ENCODE measurements at regions not wholly inside any gene's neighbourhood (a gene's known extent, or its start where the extent isn't known, plus 50 kb on each side); places are given as distances from the start of the nearest gene placed in this dataset.
"Not testable (repeated sequence)": the region's sequence is repeated elsewhere in the genome, so short reads cannot be mapped to it uniquely, and the experiment has no call there.

DNA sequence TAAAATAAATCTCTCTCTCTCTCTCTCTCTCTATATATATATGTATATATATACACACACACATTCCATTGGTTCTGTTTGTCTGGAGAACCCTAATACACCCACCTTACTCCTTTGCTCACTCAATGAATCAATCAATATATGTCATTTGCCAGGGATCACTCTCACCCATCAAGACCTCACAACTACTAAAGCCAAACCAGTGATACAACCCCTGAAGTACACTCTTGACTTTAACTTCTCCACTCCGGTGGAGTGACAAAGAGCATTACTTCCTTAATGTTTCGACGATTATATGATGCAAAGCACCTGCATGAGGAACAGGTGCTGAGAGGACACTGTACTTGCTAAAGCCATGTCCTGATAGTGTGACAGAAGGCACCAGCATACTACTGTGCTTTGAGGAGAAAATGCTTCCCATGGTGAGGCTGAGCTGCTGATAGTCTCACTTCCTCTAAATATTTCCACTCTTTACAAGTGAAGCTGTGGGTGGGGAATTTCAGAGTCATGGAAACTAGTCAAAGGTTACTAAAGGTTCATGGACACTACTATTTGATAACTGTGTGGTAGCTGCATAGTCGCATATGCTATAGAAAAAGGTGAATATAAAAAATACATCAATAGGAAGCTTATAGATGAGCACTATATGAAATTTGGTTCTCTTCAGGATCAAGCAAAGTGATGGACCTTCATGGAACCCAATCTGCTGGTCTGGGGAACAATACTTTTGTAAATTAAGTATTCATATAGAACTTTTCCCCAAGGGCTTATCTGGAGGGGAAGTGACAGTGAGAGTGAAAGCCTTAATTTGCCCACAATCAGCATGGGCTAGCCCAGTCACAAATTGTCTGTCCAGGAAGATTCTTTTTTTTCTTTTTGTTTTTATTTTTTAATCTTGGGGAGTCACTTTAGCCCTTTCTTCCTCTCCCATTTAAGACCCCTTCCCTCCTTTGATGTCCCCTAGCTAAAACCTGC is 141.9 kb upstream of the NEDD9 start:
- DNase-seq (ENCODE audit: extremely low read depth in 1 of 11, low read depth in 9 of 11, low spot score in 4 of 11) = no peak

DNA sequence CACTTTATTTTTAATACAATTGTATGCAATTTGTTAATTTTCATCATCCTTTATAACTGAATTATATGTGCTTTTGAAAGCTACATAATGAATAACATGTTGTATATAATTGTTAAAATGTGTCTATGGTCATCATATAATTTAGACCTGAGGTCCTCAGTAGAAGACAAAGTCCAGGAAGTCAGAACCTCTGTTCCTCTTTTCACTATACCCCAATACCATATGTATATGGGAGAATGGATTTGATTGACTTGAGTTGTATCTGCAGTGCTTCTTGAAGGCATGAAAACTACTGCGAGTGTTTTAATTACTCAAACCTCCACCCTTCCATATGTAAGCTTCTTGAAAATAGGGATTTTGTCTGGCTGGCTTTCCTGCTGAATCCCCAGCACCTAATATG is 140.7 kb upstream of the NEDD9 start:
- no peak for DNase-seq (ENCODE audit: extremely low read depth in 1 of 11, low read depth in 9 of 11, low spot score in 4 of 11)

DNA sequence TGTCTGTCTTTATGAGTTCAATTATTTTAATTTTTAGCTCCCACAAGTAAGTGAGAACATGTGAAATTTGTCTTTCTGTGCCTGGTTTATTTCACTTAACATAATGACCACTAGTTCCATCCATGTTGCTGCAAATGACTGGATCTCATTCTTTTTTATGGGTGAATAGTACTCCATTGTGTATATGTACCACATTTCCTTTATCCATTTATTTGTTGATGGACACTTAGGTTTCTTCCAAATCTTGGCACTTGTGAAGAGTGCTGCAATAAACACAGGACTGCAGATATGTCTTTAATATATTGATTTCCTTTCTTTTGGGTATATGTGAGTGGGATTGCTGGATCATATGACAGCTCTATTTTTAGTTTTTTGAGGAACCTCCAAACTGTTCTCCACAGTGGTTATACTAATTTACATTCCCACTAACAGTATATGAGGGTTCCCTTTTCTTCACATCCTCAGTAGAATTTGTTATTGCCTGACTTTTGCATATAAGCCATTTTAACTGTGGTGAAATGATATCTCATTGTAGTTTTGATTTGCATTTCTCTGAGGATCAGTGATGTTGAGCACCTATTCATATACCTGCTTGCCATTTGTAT is 139.8 kb upstream of the NEDD9 start:
- DNase-seq (ENCODE audit: extremely low read depth in 1 of 11, low read depth in 9 of 11, low spot score in 4 of 11) = not testable (repeated sequence)

DNA sequence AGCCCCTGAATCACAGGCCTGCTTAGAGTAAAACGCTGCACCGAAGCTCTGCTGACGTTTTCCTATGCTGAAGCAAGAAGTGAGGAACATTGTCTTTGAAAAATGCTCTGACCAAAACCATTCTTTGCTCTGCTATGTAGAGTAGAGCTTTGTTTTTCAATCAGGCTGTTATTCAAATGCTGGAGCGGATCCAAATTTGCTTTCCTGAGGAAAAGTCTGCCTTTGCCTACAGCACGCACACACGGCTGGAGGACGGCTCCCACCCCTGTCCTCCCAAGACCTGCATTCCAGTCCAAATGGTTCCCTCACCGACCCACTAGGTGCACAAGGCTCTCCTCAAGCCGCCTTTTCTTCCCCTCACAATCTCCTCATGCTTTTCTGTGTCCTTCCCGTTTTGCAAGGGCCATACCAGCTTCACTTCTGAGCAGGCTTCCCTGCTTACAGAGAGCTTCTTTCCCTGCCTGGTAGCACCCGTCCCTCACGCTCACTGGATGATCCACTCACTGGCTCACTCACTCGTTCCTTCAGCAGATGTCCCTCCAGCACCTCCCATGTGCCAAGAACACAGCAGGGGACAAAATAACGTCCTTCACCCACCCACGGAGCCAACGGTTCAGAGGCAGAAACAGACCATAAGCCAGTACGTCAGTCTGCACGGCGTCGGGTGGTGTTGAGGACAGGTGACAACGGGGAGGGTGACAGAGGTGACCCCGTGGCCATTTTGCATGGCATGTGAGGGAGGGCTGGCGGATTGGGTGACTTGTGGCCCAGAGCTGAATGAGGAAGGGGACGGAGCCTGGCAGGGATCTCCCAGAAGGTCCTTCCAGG is 137.9 kb upstream of the NEDD9 start:
- no peak for DNase-seq (ENCODE audit: extremely low read depth in 1 of 11, low read depth in 9 of 11, low spot score in 4 of 11)

DNA sequence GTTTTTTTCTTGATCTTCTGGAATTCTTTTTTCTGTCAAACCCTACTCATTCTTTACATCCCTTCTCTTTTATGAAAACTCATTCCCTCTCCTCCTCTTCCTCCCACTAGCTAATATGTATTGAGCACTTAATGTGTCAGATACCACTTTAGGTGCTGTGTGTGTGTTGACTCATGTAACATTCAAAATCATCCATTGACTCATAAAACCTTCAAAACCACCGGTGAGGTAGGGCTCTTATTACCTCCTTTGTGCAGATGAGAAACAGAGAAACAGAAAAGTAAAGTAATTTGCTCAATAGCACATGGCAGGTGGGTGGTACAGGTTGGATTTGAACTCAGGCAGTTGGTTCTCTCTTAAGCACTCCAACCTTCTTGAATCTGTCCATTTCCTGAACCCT is 136.3 kb upstream of the NEDD9 start:
- DNase-seq (ENCODE audit: extremely low read depth in 1 of 11, low read depth in 9 of 11, low spot score in 4 of 11) = no peak

DNA sequence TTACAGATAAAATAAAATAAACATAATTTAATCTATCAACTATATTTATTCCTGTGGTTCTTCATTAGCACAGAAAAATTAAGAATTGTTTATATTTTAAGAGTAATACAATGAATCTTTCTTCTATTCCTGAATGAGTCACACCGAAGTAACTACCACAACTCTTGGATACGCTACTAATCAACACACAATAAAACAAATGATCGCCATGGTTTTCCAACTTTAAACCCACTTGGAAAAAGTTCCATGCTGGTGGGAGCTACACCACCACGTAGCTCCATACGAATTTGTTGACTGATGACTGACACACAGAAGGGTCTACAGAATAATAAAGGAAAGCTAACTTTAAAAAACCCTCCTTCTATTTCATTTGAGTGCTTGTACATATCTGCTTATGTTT is 135.8 kb upstream of the NEDD9 start:
- DNase-seq (ENCODE audit: extremely low read depth in 1 of 11, low read depth in 9 of 11, low spot score in 4 of 11) = no peak

DNA sequence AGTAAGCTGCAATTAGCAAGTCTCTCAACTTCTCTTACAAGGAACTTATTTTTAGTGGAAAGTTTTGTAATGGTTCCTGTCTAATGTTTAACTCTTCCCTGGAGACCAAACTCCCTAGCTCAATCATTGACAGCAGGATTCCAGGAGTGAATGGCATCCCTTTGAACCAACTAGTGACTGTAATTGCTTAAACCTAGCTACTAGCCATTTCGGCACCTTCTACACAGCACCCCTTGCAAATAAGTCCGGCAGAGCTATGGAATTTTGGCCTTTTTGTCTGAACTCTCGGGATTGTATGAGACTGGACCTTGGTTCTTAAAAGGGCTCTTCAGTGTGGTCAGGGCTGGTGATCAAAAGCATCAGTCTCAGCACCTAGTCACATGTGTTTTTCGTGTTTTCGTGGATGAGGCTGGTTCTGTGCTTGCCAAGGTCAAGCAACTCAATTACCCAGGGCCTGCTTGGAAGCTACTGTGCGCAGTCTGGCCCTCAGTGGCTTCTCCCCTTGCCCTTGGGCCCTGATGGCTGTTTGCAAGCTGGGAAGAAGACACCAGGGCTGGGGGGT is 135.3 kb upstream of the NEDD9 start:
- DNase-seq (ENCODE audit: extremely low read depth in 1 of 11, low read depth in 9 of 11, low spot score in 4 of 11) = peak in 5 of 11 donors; percentile 50 to 85 (median 80)

DNA sequence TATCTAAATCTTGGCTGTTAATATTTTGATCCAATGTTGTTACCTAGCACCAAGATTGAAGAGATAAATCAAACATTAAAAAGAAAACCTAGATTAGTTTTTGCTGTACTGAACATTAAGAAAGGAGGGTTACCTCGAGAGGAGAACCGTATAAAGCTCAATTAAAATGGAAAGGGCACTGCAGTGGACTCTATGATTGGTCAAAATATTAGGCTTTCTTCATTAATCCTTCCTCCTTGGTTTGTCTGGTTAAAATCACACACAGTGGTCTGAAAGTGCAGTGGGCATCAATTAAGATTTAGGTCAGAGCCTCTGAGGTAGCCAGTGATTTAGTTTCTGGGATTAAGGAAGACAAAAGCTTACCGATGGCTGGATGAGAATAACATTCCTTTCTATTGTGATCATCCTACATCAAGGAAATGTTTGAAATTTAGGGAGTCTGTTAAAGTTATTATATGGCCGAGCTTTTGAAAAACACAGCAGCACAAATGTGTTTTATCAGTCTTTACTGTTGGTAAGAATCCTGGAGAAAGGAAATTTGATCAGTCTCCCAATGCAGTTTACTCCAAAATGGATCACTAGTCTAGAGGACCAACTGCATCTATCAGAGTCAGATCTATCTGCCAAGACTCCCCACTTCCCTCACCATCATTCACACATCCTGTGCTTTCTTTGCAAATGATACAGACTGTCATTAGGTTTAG is 134.6 kb upstream of the NEDD9 start:
- DNase-seq (ENCODE audit: extremely low read depth in 1 of 11, low read depth in 9 of 11, low spot score in 4 of 11) = no peak

DNA sequence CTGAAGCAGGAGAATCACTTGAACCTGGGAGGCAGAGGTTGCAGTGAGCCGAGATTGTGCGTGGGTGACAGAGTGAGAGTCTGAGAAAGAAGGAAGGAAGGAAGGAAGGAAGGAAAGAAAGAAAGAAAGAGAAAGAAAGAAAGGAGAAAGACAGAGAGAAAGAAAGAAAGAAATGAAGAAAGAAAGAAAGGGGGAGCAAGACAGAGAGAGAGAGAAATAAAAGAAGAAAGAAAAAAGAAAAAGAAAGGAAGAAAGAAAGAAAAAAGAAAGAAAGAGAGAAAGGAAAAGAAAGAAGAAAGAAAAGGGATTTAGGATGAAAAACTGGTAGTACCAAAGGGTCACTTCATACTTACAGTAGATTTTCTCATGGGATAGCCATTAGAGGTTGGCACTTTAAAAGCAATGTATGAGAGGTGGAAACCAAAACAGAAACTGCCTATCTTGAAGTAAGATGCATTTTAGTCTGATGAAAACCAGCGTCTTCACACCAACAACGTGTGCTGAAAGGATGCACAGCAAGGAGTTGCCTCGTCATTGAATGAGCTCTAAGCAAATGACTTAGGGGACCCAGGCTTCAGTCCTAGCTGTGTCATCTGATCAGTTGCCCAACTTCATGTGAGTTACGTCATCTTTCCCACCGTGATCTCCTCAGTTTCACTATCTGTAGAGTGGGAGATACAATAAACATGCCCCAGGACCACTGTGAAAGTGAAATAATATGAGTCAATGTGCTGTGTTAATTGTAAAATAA is 133.9 kb upstream of the NEDD9 start:
- DNase-seq (ENCODE audit: extremely low read depth in 1 of 11, low read depth in 9 of 11, low spot score in 4 of 11) = no peak

DNA sequence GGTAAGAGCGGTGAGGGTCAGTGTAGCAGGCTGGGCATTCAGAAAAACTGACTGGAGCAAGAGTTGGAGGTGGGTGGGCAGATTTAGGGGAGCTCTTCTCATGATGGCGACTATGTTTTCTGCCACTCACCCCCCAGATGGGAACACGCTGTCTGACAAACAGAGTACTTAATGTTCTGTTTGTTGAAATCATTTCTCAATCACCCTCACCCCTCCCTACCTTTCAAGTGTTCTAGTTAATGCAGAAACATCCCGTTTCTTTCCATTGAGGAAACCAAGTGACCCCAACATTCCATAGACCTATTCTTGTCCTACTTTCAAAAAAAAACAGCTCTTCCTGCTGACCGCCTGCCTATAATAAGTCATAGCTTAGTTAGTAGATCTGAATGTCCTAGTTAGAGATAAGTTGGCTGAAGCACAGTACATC is 132.5 kb upstream of the NEDD9 start:
- no peak for DNase-seq (ENCODE audit: extremely low read depth in 1 of 11, low read depth in 9 of 11, low spot score in 4 of 11)

DNA sequence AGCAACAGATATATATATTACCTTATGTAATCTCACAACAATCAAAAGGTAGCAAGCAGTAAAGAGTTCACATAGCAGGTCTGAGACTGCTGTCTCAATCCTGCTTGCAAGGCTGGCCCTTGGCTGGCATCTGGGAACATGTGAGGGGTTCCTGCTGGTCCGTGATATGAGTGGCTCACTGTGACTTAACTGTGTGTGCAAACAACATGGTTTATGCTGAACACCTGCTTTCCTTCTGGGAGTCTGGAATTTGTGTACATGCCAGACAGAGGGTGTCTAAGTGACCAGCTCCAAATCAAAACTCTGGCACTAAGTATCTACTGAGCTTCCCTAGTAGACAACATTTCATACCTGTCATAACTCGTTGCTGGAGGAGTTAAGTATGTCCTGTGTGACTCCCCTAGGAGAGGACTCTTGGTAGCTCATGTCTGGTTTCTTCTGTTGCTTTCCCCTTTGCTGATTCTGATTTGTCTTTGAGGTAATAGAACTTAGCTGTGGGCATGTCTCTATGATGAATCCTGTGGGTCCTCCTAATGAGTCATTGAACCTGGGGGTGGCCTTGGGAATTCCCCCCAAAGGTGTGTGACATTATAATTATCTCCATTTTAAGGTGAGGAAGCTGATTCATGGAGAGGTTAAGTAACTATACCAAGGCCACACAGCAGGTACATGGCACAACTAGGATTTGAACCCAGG is 131.6 kb upstream of the NEDD9 start:
- no peak for DNase-seq (ENCODE audit: extremely low read depth in 1 of 11, low read depth in 9 of 11, low spot score in 4 of 11)

DNA sequence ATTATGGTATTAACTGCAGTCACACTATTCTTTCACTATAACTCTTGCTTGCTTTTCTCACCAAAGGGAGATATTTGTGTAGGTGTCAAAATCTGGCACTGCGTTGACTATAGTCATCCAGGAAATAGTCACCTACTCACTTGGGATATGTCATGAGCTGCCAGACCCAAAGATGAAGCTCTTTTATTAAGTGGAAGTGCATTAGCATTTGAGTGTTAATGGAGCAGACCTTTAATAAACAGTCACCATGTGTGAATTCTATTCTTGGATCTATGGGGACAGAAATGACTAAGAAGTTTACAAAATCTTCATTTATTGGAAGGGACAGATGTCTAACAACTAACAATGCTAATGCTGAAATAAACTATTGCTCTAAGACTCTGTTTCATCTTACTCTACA is 130.1 kb upstream of the NEDD9 start:
- DNase-seq (ENCODE audit: extremely low read depth in 1 of 11, low read depth in 9 of 11, low spot score in 4 of 11) = no peak

DNA sequence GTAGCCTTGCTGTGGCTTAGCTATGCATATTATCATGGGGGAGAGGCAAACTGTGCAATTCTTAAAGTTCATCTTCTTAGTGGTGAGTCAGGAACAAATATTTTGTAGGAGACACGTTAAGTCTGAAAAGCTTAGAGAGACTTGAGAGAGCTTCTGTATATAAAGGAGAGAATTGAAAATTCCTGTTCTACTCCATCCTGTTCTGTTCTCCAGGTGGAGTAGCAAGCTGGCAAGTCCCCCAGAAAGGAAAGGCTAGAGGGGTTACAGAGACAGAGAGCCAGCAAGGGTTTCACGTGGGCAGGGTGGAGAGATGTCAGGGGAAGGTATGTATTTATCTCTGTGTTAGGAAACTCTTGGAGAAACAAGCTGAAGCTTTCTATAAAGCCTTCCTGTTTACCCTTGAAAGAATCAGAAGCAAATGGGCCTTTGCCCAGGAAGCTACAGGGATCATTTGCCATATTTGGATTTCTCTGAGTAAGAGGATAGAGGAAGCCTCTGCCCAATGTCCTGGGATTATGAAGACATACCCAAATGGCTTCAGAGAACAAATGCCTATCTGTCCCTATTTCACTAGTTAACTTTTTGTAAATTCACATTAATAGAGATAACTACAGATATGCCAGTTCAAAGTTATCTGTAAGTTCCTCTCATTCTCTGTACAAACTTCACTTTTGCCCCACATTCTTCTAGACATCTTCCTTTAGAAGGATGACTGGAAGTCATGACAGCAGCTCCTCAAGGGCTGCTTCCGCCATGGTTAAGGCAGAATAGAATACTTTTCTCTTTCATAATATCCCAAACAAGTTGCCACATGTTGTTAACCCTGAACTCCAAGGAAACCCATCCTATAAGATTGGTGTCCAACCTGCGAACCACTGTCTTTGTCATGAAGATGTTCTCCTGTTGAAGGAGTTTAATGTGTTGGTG is 126.7 kb upstream of the NEDD9 start:
- no peak for DNase-seq (ENCODE audit: extremely low read depth in 1 of 11, low read depth in 9 of 11, low spot score in 4 of 11)

DNA sequence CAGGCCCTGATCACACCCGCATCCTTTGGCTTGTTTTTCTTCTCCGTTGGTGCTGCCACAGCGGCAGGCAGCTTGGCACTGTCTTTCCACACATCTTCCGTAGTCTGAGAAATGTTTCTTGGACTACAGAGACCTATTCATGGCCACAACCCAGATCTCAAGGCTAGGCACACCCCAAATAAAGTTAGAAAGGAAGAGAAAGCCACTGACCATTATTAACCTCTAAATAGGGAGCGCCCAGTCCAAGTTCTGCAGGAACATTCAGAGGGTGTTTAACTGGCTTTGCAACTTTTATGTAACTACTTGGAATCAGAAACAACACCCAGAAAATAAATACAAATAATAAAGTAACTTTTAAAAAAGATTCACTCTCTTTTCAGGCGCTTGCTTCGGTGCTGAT is 124.8 kb upstream of the NEDD9 start:
- DNase-seq (ENCODE audit: extremely low read depth in 1 of 11, low read depth in 9 of 11, low spot score in 4 of 11) = no peak

DNA sequence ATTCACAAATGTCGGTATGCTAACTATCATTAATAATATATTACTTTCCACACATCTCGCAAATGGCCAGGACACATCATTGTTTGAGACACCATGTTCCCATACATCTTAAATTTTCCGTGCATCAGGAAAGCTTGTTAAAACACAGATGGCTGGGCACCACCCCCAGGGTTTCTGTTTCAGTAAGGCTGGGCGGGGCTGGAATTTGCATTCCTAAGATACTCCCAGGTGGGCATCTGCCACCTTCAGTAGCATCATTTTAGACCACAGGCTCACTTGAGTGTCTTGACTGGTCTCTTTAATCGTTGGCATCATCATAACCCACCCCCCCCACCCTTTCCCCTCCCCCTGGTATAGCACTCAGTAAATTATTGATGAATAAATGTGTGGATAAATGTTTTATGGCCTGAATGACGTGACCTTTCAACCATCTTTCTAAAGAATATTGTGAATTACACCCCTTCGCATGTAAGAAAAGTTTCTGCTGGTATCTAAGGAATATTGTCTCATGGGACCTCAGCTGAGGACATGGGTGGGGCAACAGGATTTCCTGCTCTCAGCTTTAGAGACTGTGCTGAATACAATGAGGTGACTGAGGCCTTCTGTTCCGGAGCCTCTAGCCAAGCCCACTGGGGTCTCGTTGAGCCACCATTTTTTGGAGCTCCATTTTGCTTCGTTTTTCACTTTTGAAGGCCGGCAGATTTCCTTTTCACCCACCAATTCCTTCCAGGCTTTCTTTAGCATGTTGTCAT is 124.1 kb upstream of the NEDD9 start:
- DNase-seq (ENCODE audit: extremely low read depth in 1 of 11, low read depth in 9 of 11, low spot score in 4 of 11) = no peak

DNA sequence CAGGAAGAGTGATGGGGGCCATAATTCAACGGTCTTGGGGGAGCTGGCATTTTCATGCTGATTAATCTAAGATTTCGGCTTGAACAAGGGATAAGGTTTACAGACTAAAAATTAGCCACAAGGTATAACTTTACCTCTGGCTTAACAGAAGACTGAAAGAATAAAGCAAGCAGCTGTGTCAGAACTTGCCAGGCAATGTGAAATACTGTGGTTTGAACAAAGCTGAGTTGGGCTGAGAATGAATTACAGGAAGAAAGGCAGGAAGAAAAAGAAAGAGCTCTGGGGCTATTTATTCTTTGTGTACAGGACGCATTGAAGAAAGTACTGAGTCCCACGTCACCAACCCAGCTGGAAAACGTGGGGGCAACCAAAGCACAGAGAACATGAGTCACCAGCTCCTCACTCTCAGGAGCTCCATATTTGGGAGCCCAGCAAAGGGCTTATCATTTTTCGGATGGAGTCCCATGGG is 121.5 kb upstream of the NEDD9 start:
- peak in 1 of 11 donors; percentile 18 for DNase-seq (ENCODE audit: extremely low read depth in 1 of 11, low read depth in 9 of 11, low spot score in 4 of 11)
